Endothelial cell of umbilical vein (primary cell): ENCODE measurements at regions not wholly inside any gene's neighbourhood (a gene's known extent, or its start where the extent isn't known, plus 50 kb on each side); places are given as distances from the start of the nearest gene placed in this dataset.

Experiments
- BruUV-seq: library from RNA; stranded (reverse); fragments of 400-500 nt; replicated peaks from 2 replicates; lab custom pipeline; 2021; lab: Mats Ljungman, UMichigan
- CTCF ChIA-PET: fragments of 300-600, 350-600 bp; sonication (Branson Sonifier 250); formaldehyde crosslinking; loops from one replicate; lab custom pipeline; 2021; ENCODE audit warnings: antibody characterized with exemption, inconsistent platforms; lab: Charles Lee
- POLR2A ChIA-PET: fragments of 300-600, 350-600 bp; sonication (Branson Sonifier 250); formaldehyde crosslinking; loops from one replicate; lab custom pipeline; 2021; ENCODE audit warnings: antibody characterized with exemption, inconsistent platforms; lab: Charles Lee
- DNase-seq: peaks from one replicate; pipeline ENCODE4 v3.0.0-alpha.2; 2011; ENCODE audit warnings: low read depth, low spot score
- FAIRE-seq: peaks from 2 replicates; lab custom pipeline; 2011; peaks lifted over from hg19 to GRCh38; lab: Jason Lieb, UNC
- H2AFZ ChIP-seq: 2 replicates; pipeline ENCODE4 v1.6.0; 2012; ENCODE audit warnings: low read depth, low read length, control low read depth, inconsistent platforms
- H3K27ac ChIP-seq: 2 replicates; pipeline ENCODE4 v1.5.1; 2011; ENCODE audit warnings: low read depth, mild to moderate bottlenecking, control low read depth, low read length, moderate library complexity; ENCODE audit not compliant: insufficient read depth
- H3K27me3 ChIP-seq, 2 experiments: 2 replicates each; pipeline versions ENCODE4 v1.6.0 to v1.6.1; 2011; ENCODE audit warnings: low read length in 2 of 2, mixed read lengths in 1 of 2; ENCODE audit not compliant: control insufficient read depth in 2 of 2, insufficient read depth in 2 of 2
- H3K36me3 ChIP-seq, 2 experiments: 2 replicates in 1 of 2; 3 replicates in 1 of 2; pipeline ENCODE4 v1.5.1; 2011; ENCODE audit warnings: low read length in 2 of 2, mild to moderate bottlenecking in 1 of 2, moderate library complexity in 1 of 2; ENCODE audit not compliant: control insufficient read depth in 2 of 2, insufficient read depth in 2 of 2; ENCODE audit errors: extremely low read depth in 1 of 2
- H3K4me1 ChIP-seq: 3 replicates; pipeline ENCODE4 v1.5.1; 2011; ENCODE audit warnings: mild to moderate bottlenecking, low read length; ENCODE audit not compliant: control insufficient read depth, insufficient read depth; ENCODE audit errors: extremely low read depth
- H3K4me2 ChIP-seq: 2 replicates; pipeline ENCODE4 v1.6.1; 2011; ENCODE audit warnings: low read length, control low read depth, mixed read lengths; ENCODE audit not compliant: insufficient read depth
- H3K4me3 ChIP-seq, 3 experiments: fragments of 200-600 bp in 1 of 3; sonication (generic), shearing (Covaris generic) in 1 of 3; replicated peaks in 1 of 3; 2 replicates each; pipeline ENCODE4 v1.5.1; 2011 to 2016; ENCODE audit warnings: control low read depth in 3 of 3, low read length in 3 of 3, mild to moderate bottlenecking in 2 of 3, inconsistent platforms in 1 of 3, low read depth in 1 of 3, moderate library complexity in 1 of 3; ENCODE audit not compliant: insufficient read depth in 1 of 3
- H3K79me2 ChIP-seq: 2 replicates; pipeline ENCODE4 v1.6.0; 2012; ENCODE audit warnings: low read length, inconsistent platforms; ENCODE audit not compliant: control insufficient read depth, insufficient read depth
- H3K9ac ChIP-seq: replicated peaks from 2 replicates; pipeline ENCODE3; 2011; ENCODE audit warnings: low read length, control low read depth; ENCODE audit not compliant: insufficient read depth; ENCODE audit errors: extremely low read depth
- H3K9me1 ChIP-seq: replicated peaks from 3 replicates; pipeline ENCODE4 v1.6.0; 2011; ENCODE audit warnings: mild to moderate bottlenecking, low read length; ENCODE audit not compliant: control insufficient read depth, insufficient read depth; ENCODE audit errors: extremely low read depth
- H3K9me3 ChIP-seq: replicated peaks from 2 replicates; pipeline ENCODE4 v1.5.1; 2012; ENCODE audit warnings: low read length, inconsistent platforms; ENCODE audit not compliant: control insufficient read depth, insufficient read depth
- H4K20me1 ChIP-seq: replicated peaks from 2 replicates; pipeline ENCODE3; 2011; ENCODE audit warnings: mild to moderate bottlenecking, low read length; ENCODE audit not compliant: control insufficient read depth, insufficient read depth; ENCODE audit errors: extremely low read depth
- EZH2 ChIP-seq: IDR thresholded peaks from 2 replicates; pipeline ENCODE4 v1.6.1; 2012; ENCODE audit warnings: borderline replicate concordance, low read depth, mild to moderate bottlenecking, moderate library complexity, low read length, inconsistent platforms; ENCODE audit not compliant: severe bottlenecking
- FOS ChIP-seq: IDR thresholded peaks from 2 replicates; pipeline ENCODE4 v1.6.1; 2011; ENCODE audit warnings: mild to moderate bottlenecking, low read length, moderate library complexity, borderline replicate concordance; ENCODE audit not compliant: insufficient read depth
- GATA2 ChIP-seq: IDR thresholded peaks from 2 replicates; pipeline ENCODE4 v1.7.0; 2011; ENCODE audit warnings: low read depth, mild to moderate bottlenecking, moderate library complexity, mixed read lengths, low read length; ENCODE audit not compliant: insufficient read length, insufficient read depth
- JUN ChIP-seq: IDR thresholded peaks from 2 replicates; pipeline ENCODE4 v1.6.1; 2011; ENCODE audit warnings: borderline replicate concordance, low read depth; ENCODE audit not compliant: insufficient read length, insufficient read depth
- MAX ChIP-seq: IDR thresholded peaks from 2 replicates; pipeline ENCODE4 v1.6.1; 2011; ENCODE audit not compliant: insufficient read depth, insufficient read length
- MYC ChIP-seq: IDR thresholded peaks from one replicate; pipeline ENCODE4 v1.6.1; 2011; ENCODE audit warnings: mild to moderate bottlenecking, low read depth, low read length
- POLR2A ChIP-seq: IDR thresholded peaks from 2 replicates; pipeline ENCODE4 v1.6.1; 2012; ENCODE audit warnings: low read depth, mild to moderate bottlenecking, control low read depth, low read length
- POLR2AphosphoS5 ChIP-seq: IDR thresholded peaks from 2 replicates; pipeline ENCODE4 v1.6.1; 2012; ENCODE audit warnings: low read depth, mild to moderate bottlenecking, control low read depth, low read length, moderate library complexity; ENCODE audit not compliant: insufficient read depth
- dilution Hi-C: fragments of 300-500 bp; cut with MboI; formaldehyde crosslinking; loops from one replicate; pipeline ENCODE4 v1.15.0; 2019; ENCODE audit warnings: low sequenced_read_pairs; ENCODE audit not compliant: extremely low pct_ligation_motif_present
- intact Hi-C: fragments of 100-400 bp; cut with micrococcal nuclease; formaldehyde crosslinking; loops from one replicate; pipeline ENCODE4 v1.10.0; 2022
- TF ChIP-seq, protein P1 (sequence below), 2 donors: IDR thresholded peaks; 1 replicate in 1 of 2; 2 replicates in 1 of 2; pipeline ENCODE4 v1.5.1; 2011; ENCODE audit warnings: low read length in 2 of 2, mild to moderate bottlenecking in 2 of 2, moderate library complexity in 2 of 2, control low read depth in 1 of 2, inconsistent platforms in 1 of 2, low read depth in 1 of 2; ENCODE audit not compliant: insufficient read depth in 1 of 2; ENCODE audit errors: extremely low read depth in 1 of 2

DNA sequence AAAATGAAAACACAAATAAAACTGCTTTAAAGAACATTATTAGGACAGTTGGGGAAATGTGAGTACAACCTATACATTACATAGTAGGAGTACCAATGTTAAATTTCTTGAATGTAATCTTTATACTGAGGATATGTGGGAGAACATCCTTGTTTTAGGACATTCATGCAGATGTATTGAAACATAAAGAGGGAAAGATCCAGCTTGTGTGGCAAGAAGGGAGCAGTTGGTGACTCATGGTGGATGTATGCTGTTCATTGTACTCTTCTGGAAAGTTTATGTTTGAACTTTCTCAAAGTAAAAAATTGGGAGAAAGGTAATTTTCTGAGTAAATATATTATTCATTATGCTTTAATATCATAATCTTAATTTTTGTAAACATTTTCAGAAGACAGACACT lies 132.1 kb upstream of the DLGAP1 start:
- ChIA-PET CTCF (no interaction called here), POLR2A (no interaction called here)
- Histone ChIP-seq H3K27me3 (no peaks in the 10 kb centered on the region), H4K20me1 (no peaks in the 10 kb centered on the region), H3K4me1 (no peaks in the 10 kb centered on the region), H3K9ac (no peak overlapping the region), H2AFZ (no peak overlapping the region), H3K79me2 (no peaks in the 10 kb centered on the region), H3K4me2 (no peak overlapping the region), H3K36me3 (no peaks in the 10 kb centered on the region), H3K9me3 (peaks cover under 1% of the 10 kb centered on the region), H3K9me1 (no peaks in the 10 kb centered on the region), H3K4me3 (no peak overlapping the region), H3K27ac (no peak overlapping the region)
- intact Hi-C loops, result no loop called here
- DNase-seq (no peak), FAIRE-seq (no peak)
- dilution Hi-C loops, result no loop called here
- no TSS peak for BruUV-seq
- TF ChIP-seq MAX (no peak), FOS (no peak), EZH2 (no peak), POLR2A (no peak), JUN (no peak), GATA2 (no peak), POLR2AphosphoS5 (no peak), MYC (no peak)
- TF ChIP-seq, protein P1, sequence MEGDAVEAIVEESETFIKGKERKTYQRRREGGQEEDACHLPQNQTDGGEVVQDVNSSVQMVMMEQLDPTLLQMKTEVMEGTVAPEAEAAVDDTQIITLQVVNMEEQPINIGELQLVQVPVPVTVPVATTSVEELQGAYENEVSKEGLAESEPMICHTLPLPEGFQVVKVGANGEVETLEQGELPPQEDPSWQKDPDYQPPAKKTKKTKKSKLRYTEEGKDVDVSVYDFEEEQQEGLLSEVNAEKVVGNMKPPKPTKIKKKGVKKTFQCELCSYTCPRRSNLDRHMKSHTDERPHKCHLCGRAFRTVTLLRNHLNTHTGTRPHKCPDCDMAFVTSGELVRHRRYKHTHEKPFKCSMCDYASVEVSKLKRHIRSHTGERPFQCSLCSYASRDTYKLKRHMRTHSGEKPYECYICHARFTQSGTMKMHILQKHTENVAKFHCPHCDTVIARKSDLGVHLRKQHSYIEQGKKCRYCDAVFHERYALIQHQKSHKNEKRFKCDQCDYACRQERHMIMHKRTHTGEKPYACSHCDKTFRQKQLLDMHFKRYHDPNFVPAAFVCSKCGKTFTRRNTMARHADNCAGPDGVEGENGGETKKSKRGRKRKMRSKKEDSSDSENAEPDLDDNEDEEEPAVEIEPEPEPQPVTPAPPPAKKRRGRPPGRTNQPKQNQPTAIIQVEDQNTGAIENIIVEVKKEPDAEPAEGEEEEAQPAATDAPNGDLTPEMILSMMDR (IDR thresholded peaks at IDR 0.05; ENCODE audit: extremely low read depth in 1 of 2, insufficient read depth in 1 of 2, low read depth in 1 of 2, low read length in 2 of 2), result no peak
